HepG2 (cell line): ENCODE measurements at regions not wholly inside any gene's neighbourhood (a gene's known extent, or its start where the extent isn't known, plus 50 kb on each side); places are given as distances from the start of the nearest gene placed in this dataset.

Experiments used
- AKNA ChIP-seq: sonication (generic); formaldehyde crosslinking; IDR thresholded peaks from 2 replicates; pipeline ENCODE4 v1.4.0; 2020; ENCODE audit warnings: missing genetic modification reagents, borderline replicate concordance
- BHLHE40 ChIP-seq: IDR thresholded peaks from 2 replicates; pipeline ENCODE4 v1.6.1; 2011; ENCODE audit warnings: low read length, improper control_type of control experiment
- FOXA1 ChIP-seq, 2 experiments: fragments of 450-650 bp in 1 of 2; sonication (generic) in 1 of 2; formaldehyde crosslinking in 1 of 2; IDR thresholded peaks; 2 replicates each; pipeline versions ENCODE4 v1.4.0 to v1.6.1; 2016 to 2020; ENCODE audit warnings: missing genetic modification reagents in 1 of 2
- HNRNPUL1 ChIP-seq: fragments of 200-400 bp; formaldehyde crosslinking; IDR thresholded peaks from 2 replicates; pipeline ENCODE4 v1.6.1; 2017; ENCODE audit warnings: low read depth, mild to moderate bottlenecking, low read length, moderate library complexity
- MBNL3 ChIP-seq: fragments of 250-450 bp; sonication (Bioruptor Pico); conservative IDR thresholded peaks from 2 replicates; pipeline ENCODE4 v1.8.0; 2022; ENCODE audit warnings: mild to moderate bottlenecking, inconsistent platforms
- NRL ChIP-seq: sonication (generic); formaldehyde crosslinking; IDR thresholded peaks from 2 replicates; pipeline ENCODE4 v1.5.0; 2020; ENCODE audit warnings: missing genetic modification reagents, mild to moderate bottlenecking, moderate library complexity, borderline replicate concordance
- ZNF251 ChIP-seq: sonication (generic); formaldehyde crosslinking; IDR thresholded peaks from 2 replicates; pipeline ENCODE4 v1.9.0; 2021; ENCODE audit warnings: mild to moderate bottlenecking, missing genetic modification reagents
- ZNF414 ChIP-seq: sonication (generic); formaldehyde crosslinking; IDR thresholded peaks from 2 replicates; pipeline ENCODE4 v1.5.0; 2020; ENCODE audit warnings: missing genetic modification reagents
- ZNF788 ChIP-seq: sonication (generic); formaldehyde crosslinking; IDR thresholded peaks from 2 replicates; pipeline ENCODE4 v1.5.0; 2020; ENCODE audit warnings: mild to moderate bottlenecking, missing genetic modification reagents, borderline replicate concordance

- TF ChIP-seq AKNA (CRISPR knock-in tag) (no peak), ZNF414 (CRISPR knock-in tag) (no peak), BHLHE40 (no peak), MBNL3 (CRISPR knock-in tag) (no peak), FOXA1 (IDR thresholded peaks at IDR 0.05) (no peak), FOXA1 (CRISPR knock-in tag; IDR thresholded peaks at IDR 0.05) (no peak), HNRNPUL1 (no peak), NRL (CRISPR knock-in tag) (no peak), ZNF788 (CRISPR knock-in tag) (no peak), ZNF251 (no peak)
These were observed 257.8 kb downstream of the CDC5L start (continued) for GRCh38 chr6:44645276-44645675.
